Stimulated activated CD8-positive, alpha-beta memory T cell treated with anti-CD3 and anti-CD28 coated beads, Interleukin-2, amount 100 ng/mL, for 48 hours (primary cell): ENCODE measurements at regions not wholly inside any gene's neighbourhood (a gene's known extent, or its start where the extent isn't known, plus 50 kb on each side); places are given as distances from the start of the nearest gene placed in this dataset.
"Not testable (repeated sequence)": the region's sequence is repeated elsewhere in the genome, so short reads cannot be mapped to it uniquely, and the experiment has no call there.

Source experiments
- DNase-seq, 2 donors: peaks; one replicate each; pipeline ENCODE4 v3.0.0-alpha.2; 2020; ENCODE audit warnings: low read depth in 2 of 2

DNA sequence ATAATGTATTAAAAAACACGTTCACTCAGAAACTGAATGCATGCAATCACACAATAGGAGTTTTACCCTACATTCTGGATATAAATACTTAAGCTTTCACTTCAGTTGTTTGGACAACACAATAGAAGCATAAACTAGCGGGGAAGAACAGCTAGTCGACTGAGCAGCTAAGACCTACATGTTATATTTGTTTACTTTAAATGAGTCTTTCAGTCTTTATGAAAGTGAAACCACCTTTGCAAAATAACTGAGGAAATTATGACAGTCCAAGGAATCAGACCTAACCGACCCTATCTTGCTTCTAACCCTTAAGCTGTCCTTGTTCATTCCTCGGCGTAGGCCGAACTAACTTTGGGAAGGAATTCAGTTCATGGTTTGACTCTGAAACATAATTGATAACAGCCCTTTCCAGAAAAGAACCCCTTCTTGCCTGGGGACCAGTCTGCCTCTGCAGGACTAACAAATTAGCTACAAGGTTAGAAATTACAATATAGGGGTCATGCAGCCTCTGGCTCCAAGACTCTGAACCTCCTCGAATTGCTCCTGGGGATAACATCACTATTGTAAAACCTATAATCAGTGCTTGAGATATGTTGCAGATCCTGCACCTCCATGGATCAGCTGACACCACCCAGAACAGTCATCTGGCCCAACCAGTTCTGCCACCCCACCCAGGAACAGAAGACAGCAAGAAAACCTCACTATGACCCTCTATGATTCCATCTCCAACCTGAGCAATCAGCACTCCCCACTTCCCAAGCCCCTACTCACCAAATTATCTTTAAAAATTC lies 185.1 kb upstream of the KLF6 start:
- DNase-seq, result no peak

DNA sequence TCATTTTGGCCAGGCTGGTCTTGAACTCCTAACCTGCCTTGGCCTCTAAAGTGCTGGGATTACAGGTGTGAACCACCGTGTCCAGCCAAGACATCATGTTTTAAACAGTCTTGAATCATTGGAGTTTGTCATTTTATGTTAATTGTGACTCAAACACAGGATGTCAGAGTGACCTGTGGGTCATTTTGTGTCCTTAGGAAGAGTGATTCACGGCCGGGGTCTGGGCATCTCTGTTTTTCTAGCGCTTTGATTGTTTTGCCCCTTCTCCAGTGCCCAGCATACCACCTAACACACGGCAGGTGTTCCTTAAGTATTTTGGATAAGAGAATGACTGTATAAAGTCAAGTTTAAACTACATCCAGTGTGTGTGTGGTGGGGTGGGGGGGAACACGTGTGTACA lies 183.7 kb upstream of the KLF6 start:
- DNase-seq, result no peak

- DNase-seq, result no peak
Observed at GRCh38 chr10:3964516-3964915, 179.5 kb upstream of the KLF6 start.

- no peak for DNase-seq
Observed at GRCh38 chr10:3963191-3963673, 178.2 kb upstream of the KLF6 start.

DNA sequence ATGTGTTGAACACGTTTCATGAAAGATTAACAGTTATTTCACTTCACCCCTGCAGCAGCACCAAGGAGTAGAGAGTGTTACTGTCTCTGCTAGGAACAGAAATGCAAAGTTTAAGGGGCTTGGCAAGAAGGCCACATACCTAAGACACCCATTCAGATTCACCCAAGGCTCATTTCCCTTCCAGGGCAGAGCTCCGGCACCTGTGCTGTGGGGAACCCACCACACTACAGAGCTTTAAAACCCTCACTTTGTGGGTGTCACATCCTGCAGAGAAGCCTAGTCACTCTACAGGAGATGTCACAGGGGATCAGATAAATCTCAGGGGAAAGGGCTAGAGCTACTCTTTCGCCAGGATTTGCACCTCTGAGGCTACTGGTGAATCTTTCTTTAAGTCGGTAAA lies 176.1 kb upstream of the KLF6 start:
- DNase-seq, result peak in 1 of 2 donors; percentile 29

- DNase-seq, result no peak
Observed at GRCh38 chr10:3960496-3960895, 175.5 kb upstream of the KLF6 start.

GRCh38 chr10:3959370-3960325 lies 174.6 kb upstream of the KLF6 start:
- DNase-seq, result no peak

- DNase-seq, result no peak
Observed at GRCh38 chr10:3958472-3958996, 173.5 kb upstream of the KLF6 start.

DNA sequence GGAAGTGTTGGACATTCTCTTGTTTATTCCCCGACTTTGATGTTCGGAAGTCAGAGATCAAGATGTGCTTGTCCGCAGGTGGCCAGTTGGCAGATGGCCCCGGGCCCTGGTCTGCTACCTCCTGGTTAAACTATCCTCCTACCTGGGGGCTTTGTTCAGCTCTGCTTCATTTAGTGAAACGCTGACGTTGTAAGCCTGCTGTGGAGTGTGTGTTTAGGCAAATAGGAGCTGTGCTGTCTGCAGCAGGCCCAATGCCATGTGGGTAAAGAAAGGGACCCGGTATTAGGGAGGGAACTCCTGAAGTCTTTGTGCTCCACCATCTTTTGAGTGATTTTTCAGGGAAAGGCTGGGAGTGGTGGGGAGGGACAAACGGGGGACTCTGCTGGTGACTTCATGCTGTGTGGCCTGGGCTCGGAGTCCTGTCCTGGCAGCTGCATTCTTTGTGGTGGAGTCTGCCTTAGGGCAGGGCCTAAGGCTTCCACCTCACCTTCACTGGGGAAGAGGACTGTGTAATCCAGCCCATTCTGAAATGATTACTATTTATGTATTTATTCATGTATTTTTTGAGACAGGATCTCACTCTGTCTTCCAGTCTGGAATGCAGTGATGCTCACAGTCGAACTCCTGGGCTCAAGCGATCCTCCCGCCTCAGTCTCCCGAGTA lies 171.1 kb upstream of the KLF6 start:
- no peak for DNase-seq

DNA sequence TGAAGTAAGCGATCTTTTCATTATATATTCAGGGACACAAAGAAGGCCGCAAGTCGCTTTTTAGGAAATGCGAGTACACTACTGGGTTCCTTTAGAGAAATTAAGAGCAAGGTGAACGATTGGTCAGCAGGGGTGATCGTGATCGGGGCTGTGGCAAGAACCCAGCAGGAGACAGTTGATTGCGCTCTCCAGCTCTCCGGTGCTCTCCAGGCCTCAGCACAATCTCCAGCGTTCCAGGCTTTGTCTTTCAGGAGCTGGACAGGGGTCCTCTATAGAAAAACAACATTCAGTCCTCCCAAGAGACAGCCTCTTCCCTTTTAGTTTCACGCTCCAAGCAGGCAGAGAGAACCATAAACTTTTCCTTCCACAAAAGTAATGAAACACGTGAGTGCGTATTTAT lies 170.5 kb upstream of the KLF6 start:
- DNase-seq, result no peak

DNA sequence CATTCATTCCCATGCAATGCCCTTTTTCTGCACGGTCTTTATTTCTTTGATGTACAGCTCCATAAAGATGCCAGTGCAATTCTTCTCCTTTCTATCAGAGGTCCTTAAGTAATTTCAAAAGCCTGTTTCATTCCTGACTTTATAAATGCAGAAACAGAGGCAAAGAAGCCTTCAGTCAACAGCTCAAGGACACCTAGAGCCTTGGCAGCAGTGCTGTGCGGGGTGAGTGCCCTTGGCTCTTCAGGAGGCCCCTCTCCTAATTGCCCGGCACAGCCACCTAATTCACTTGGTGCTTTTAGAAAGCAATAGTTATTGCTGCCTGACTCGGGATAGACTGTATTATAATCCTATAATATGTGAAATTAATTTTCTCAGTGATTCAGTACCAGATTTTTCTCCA lies 169.6 kb upstream of the KLF6 start:
- DNase-seq, result no peak

DNA sequence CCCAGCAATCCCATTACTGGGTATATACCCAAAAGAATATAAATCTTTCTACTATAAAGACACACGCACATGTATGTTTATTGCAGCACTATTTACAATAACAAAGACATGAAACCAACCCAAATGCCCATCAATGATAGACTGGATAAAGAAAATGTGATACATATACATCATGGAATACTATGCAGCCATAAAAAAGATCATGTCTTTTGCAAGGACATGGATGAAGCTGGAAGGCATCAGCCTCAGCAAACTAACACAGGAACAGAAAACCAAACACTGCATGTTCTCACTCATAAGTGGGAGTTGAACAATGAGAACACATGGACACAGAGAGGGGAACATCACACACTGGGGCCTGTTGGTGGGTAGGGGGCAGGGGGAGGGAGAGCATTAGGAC lies 169.0 kb upstream of the KLF6 start:
- DNase-seq, result not testable (repeated sequence)

DNA sequence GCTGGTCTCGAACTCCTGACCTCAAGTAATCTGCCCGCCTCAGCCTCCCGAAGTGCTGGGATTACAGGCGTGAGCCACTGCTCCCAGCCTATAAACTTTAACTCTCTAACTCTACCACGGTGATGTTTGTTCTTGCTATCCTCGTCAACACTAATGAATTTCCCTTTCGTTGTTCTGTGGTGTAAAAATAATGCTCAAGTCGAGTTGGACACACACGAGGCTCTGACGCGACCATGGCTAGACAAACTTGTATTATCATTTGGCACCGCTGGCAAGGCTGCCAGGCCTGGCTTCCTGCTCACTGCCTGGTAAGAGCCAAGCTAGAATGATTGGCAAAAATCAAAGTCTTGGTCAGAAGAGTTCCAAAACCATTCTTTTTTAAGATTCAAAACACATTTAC lies 167.0 kb upstream of the KLF6 start:
- DNase-seq, result no peak

DNA sequence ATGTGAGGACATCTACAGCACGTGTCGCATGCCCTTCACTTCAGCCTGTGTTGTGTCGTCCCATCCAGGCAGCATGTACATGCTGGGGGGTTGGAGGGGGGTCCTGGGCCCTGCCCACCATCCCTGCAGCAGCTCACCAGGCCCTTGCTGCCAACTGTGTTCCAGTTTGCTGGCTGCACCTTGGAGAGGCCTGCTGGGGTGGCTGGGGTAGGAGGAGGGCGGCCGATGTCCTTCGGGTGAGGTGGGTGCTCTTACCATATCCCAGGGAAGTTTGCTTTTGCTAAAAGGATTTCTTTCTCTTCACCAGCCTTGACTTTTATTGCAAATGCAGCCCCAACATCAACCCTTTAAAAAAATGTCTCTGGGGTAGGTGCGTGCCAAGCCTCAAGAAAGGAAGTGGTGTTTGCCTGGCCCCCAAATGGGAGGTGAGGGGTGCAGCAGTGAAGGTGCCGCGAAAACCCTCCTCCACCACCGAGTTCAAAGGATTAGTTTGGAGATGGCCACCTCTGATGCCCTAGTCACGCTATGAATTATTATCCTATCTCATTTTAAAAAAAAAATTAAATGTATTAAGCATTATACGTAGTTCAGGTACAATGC lies 165.8 kb upstream of the KLF6 start:
- DNase-seq, result no peak

DNA sequence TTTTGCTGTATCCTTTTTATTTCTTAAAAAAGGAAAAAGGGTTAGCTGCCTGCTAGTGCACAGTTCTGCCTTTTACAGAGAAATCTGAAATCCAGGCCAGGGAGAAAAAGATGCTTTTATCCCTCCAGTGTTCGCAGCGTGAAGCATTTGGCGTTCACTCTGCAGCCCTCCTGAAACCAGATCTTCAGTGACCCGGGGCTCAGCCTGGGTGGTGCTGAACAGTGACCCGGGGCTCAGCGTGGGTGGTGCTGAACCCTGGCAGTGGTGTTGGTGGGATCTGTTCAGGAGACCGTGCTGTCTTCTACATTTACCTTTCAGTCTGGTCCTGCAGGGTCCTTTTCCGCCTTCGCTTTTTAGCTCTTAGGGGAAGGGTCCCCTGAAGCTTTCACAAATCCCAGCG lies 164.7 kb upstream of the KLF6 start:
- DNase-seq, result no peak

- peak in 1 of 2 donors; percentile 58 for DNase-seq
Observed at GRCh38 chr10:3948843-3949242, 163.8 kb upstream of the KLF6 start.

- no peak for DNase-seq
Observed at GRCh38 chr10:3946234-3947229, 161.5 kb upstream of the KLF6 start.

- no peak for DNase-seq
Observed at GRCh38 chr10:3945026-3945425, 160.0 kb upstream of the KLF6 start.

DNA sequence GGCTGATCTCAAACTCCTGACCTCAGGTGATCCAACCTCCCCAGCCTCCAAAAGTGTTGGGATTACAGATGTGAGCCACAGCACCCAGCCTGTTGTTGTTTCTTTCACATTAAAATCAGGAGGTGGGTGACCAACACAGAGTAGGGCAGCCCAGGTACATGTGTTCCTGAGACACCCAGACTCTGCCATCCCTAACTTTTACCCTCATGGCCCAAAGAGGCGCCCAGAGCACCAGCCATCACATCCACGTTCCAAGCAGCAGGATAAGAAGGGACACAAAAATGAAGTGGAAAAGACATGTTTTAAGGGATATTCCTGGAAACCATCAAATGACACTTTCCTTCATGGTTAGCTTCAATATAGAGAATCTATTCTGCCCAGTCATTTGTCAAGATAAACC lies 159.6 kb upstream of the KLF6 start:
- DNase-seq, result no peak

DNA sequence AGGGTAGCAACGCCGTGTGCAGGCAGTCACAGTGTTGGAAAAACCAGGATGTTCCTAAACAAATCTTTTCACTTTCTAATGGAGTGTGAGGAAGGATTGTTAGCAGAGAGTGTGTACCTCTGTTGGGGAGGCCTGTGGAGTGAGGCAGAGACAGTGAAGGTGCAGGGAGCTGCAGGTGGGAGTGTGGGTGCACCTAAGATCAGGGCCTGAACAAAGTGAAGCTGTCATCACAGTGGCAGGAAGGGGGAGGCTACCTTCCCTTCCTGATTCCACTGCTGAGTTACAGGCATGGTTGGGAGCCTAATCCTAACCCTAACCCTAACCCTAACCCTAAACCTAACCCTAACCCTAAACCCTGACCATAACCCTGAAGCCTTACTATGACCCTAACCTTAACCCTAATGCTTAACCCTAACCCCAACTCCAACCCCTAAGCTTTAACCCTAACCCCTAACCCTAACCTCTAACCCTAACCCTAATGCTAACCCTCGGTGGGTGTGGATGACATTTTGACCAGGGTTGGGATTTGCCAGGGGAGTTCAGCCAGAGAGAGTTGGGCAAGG lies 158.8 kb upstream of the KLF6 start:
- no peak for DNase-seq
